ENCODE measurements at regions not wholly inside any gene's neighbourhood (a gene's known extent, or its start where the extent isn't known, plus 50 kb on each side); places are given as distances from the start of the nearest gene placed in this dataset.

GRCh38 chr4:187362937-187363857, 632.4 kb upstream of the ZFP42 start:
- Mint-ChIP-seq H3K4me1 (no peaks in the 10 kb centered on the region), H3K4me3 (no peak overlapping the region), H3K36me3 (no peaks in the 10 kb centered on the region), H3K9me3 (peaks cover 3 to 14% (median 7%) of the 10 kb centered on the region in 8 donors), H3K27ac (no peak overlapping the region), H3K27me3 (no peaks in the 10 kb centered on the region)
- Histone ChIP-seq H3K27ac (ENCODE audit: low read depth, low read length) (no peak overlapping the region), H3K9me3 (ENCODE audit: control insufficient read depth in 1 of 2, low read length in 2 of 2) (no peaks in the 10 kb centered on the region), H3K36me3 (ENCODE audit: insufficient read depth, low read length) (no peaks in the 10 kb centered on the region), H3K4me1 (ENCODE audit: insufficient read depth, low read length) (no peaks in the 10 kb centered on the region), H3K27me3 (ENCODE audit: insufficient read depth, low read length) (no peaks in the 10 kb centered on the region), H3K4me3 (ENCODE audit: low read length in 2 of 2) (no peak overlapping the region)
- ChIA-PET POLR2A (ENCODE audit: partially characterized antibody) (no interaction called here), CTCF (ENCODE audit: partially characterized antibody) (no interaction called here)
- DNase-seq = no peak
- intact Hi-C loops (cut with micrococcal nuclease) = no loop called here

DNA sequence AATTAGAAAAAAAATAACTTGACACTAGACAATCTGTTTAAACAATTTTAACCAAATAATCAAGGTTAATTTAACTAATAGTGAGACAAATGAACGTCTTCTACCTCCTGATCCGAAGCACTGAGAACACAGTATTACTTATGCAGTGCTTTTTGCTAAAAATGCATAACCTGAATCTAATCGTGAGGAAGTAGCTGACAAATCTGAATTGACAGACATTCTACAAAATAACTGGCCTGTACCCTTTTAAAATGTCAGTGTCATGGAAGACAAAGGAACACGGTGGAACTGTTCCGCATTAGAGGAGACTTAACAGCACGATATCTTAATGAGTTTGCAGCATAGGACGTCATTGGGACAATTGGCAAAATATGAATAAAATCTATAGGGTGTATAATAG, 631.2 kb upstream of the ZFP42 start:
- POLR2A ChIA-PET (ENCODE audit: partially characterized antibody) = no interaction called here
- H3K27ac ChIP-seq (ENCODE audit: low read depth, low read length) = no peak overlapping the region
- H3K4me3 ChIP-seq (ENCODE audit: low read length in 2 of 2) = no peak overlapping the region
- H3K4me1 Mint-ChIP-seq = no peaks in the 10 kb centered on the region
- H3K36me3 ChIP-seq (ENCODE audit: insufficient read depth, low read length) = no peaks in the 10 kb centered on the region
- H3K36me3 Mint-ChIP-seq = no peaks in the 10 kb centered on the region
- no peak overlapping the region for H3K4me3 Mint-ChIP-seq
- no peaks in the 10 kb centered on the region for H3K27me3 ChIP-seq (ENCODE audit: insufficient read depth, low read length)
- intact Hi-C loops (cut with micrococcal nuclease) = no loop called here
- no peaks in the 10 kb centered on the region for H3K27me3 Mint-ChIP-seq
- no peaks in the 10 kb centered on the region for H3K9me3 ChIP-seq (ENCODE audit: control insufficient read depth in 1 of 2, low read length in 2 of 2)
- no peaks in the 10 kb centered on the region for H3K4me1 ChIP-seq (ENCODE audit: insufficient read depth, low read length)
- no peak overlapping the region for H3K27ac Mint-ChIP-seq
- peaks cover 0 to 15% (median 9%) of the 10 kb centered on the region in 8 donors for H3K9me3 Mint-ChIP-seq
- no peak for DNase-seq
- CTCF ChIA-PET (ENCODE audit: partially characterized antibody) = no interaction called here

DNA sequence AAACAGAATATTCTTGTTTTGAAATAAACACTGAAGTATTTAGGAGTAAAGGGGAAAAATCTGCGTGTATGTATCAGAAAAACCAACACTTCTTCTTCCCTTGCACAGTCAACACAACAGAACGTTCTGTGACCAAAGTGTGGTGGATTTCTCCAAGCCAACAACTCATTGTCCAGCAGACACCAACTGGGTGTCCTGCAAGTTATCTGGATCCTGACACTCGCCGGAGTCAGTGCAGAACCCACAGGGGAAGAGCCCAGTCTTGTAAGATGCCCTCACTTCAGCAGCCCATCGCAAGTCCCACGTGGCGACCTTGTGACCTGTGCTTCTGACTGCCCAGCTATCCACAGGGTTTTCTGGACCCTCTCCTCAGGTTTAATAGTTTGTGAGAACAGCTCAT, 630.7 kb upstream of the ZFP42 start:
- Mint-ChIP-seq H3K4me1 (no peaks in the 10 kb centered on the region), H3K4me3 (no peak overlapping the region), H3K27me3 (no peaks in the 10 kb centered on the region), H3K27ac (no peak overlapping the region), H3K36me3 (no peaks in the 10 kb centered on the region), H3K9me3 (peaks cover 0 to 15% (median 9%) of the 10 kb centered on the region in 8 donors)
- DNase-seq = no peak
- H3K4me1 ChIP-seq (ENCODE audit: insufficient read depth, low read length) = no peaks in the 10 kb centered on the region
- no peaks in the 10 kb centered on the region for H3K36me3 ChIP-seq (ENCODE audit: insufficient read depth, low read length)
- intact Hi-C loops (cut with micrococcal nuclease) = no loop called here
- no peak overlapping the region for H3K27ac ChIP-seq (ENCODE audit: low read depth, low read length)
- no peak overlapping the region for H3K4me3 ChIP-seq (ENCODE audit: low read length in 2 of 2)
- CTCF ChIA-PET (ENCODE audit: partially characterized antibody) = no interaction called here
- POLR2A ChIA-PET (ENCODE audit: partially characterized antibody) = no interaction called here
- no peaks in the 10 kb centered on the region for H3K27me3 ChIP-seq (ENCODE audit: insufficient read depth, low read length)
- H3K9me3 ChIP-seq (ENCODE audit: control insufficient read depth in 1 of 2, low read length in 2 of 2) = no peaks in the 10 kb centered on the region

- Histone ChIP-seq H3K36me3 (ENCODE audit: insufficient read depth, low read length) (no peaks in the 10 kb centered on the region), H3K27ac (ENCODE audit: low read depth, low read length) (no peak overlapping the region), H3K9me3 (ENCODE audit: control insufficient read depth in 1 of 2, low read length in 2 of 2) (no peaks in the 10 kb centered on the region), H3K4me3 (ENCODE audit: low read length in 2 of 2) (no peak overlapping the region), H3K4me1 (ENCODE audit: insufficient read depth, low read length) (no peaks in the 10 kb centered on the region), H3K27me3 (ENCODE audit: insufficient read depth, low read length) (no peaks in the 10 kb centered on the region)
- Mint-ChIP-seq H3K27ac (no peak overlapping the region), H3K27me3 (no peaks in the 10 kb centered on the region), H3K9me3 (peaks cover 0 to 15% (median 6%) of the 10 kb centered on the region in 8 donors), H3K36me3 (no peaks in the 10 kb centered on the region), H3K4me3 (no peak overlapping the region), H3K4me1 (no peaks in the 10 kb centered on the region)
- CTCF ChIA-PET (ENCODE audit: partially characterized antibody) = no interaction called here
- POLR2A ChIA-PET (ENCODE audit: partially characterized antibody) = no interaction called here
- intact Hi-C loops (cut with micrococcal nuclease) = no loop called here
- DNase-seq = no peak
These were observed 629.0 kb upstream of the ZFP42 start for GRCh38 chr4:187366530-187366929.

DNA sequence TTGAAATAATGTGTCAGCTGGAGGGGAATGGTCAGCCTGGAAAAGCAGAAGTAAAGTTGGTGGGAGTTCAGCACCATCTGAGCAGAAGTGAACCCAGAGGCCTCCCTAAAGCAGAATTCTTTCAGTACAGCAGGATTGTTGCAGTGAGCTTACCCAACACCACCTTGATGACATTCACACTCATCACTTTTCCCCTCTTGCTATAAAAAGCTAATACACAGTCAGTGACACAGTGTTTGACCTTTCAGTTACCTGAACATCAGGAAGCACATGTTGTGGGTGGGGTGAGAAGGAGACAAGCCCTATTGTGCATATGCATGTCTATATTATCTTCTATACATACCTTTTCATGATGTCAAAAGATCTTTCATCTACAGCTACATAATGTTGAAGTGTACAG, 624.7 kb upstream of the ZFP42 start:
- Mint-ChIP-seq H3K4me1 (no peaks in the 10 kb centered on the region), H3K27ac (no peak overlapping the region), H3K4me3 (no peak overlapping the region), H3K27me3 (no peaks in the 10 kb centered on the region), H3K36me3 (no peaks in the 10 kb centered on the region), H3K9me3 (peaks cover 4 to 20% (median 10%) of the 10 kb centered on the region in 8 donors)
- H3K4me1 ChIP-seq (ENCODE audit: insufficient read depth, low read length) = no peaks in the 10 kb centered on the region
- intact Hi-C loops (cut with micrococcal nuclease) = no loop called here
- no peaks in the 10 kb centered on the region for H3K36me3 ChIP-seq (ENCODE audit: insufficient read depth, low read length)
- H3K9me3 ChIP-seq (ENCODE audit: control insufficient read depth in 1 of 2, low read length in 2 of 2) = peaks cover 0 to 2% of the 10 kb centered on the region in 2 donors
- DNase-seq = no peak
- ChIA-PET POLR2A (ENCODE audit: partially characterized antibody) (no interaction called here), CTCF (ENCODE audit: partially characterized antibody) (no interaction called here)
- no peak overlapping the region for H3K4me3 ChIP-seq (ENCODE audit: low read length in 2 of 2)
- no peak overlapping the region for H3K27ac ChIP-seq (ENCODE audit: low read depth, low read length)
- H3K27me3 ChIP-seq (ENCODE audit: insufficient read depth, low read length) = no peaks in the 10 kb centered on the region

DNA sequence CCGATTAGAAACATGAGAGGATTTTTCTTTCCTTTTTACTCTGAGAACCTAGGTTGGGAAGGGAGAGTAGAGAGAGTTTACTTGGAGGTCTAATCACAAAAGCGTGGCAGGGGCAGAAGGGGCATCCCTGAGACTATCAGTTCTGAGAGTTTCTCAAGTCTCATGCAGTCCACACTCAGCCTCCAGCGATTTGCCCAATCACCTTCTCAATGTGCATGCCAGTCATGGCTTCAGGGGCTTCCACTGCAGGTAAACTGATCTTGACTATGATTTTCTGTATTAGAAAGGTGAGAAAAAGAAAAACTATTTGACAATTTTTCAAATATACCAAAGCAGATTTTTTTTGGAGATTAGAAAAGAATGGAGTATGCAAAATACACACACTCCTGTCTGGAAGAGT, 617.1 kb upstream of the ZFP42 start:
- H3K27ac Mint-ChIP-seq = no peak overlapping the region
- no peak overlapping the region for H3K4me3 Mint-ChIP-seq
- intact Hi-C loops (cut with micrococcal nuclease) = no loop called here
- H3K9me3 ChIP-seq (ENCODE audit: control insufficient read depth in 1 of 2, low read length in 2 of 2) = no peaks in the 10 kb centered on the region
- no peaks in the 10 kb centered on the region for H3K4me1 ChIP-seq (ENCODE audit: insufficient read depth, low read length)
- no peaks in the 10 kb centered on the region for H3K27me3 Mint-ChIP-seq
- CTCF ChIA-PET (ENCODE audit: partially characterized antibody) = no interaction called here
- H3K27me3 ChIP-seq (ENCODE audit: insufficient read depth, low read length) = no peaks in the 10 kb centered on the region
- H3K4me1 Mint-ChIP-seq = no peaks in the 10 kb centered on the region
- no peak for DNase-seq
- POLR2A ChIA-PET (ENCODE audit: partially characterized antibody) = no interaction called here
- H3K9me3 Mint-ChIP-seq = peaks cover 3 to 29% (median 9%) of the 10 kb centered on the region in 8 donors
- H3K36me3 ChIP-seq (ENCODE audit: insufficient read depth, low read length) = no peaks in the 10 kb centered on the region
- H3K27ac ChIP-seq (ENCODE audit: low read depth, low read length) = no peak overlapping the region
- H3K4me3 ChIP-seq (ENCODE audit: low read length in 2 of 2) = no peak overlapping the region
- no peaks in the 10 kb centered on the region for H3K36me3 Mint-ChIP-seq

DNA sequence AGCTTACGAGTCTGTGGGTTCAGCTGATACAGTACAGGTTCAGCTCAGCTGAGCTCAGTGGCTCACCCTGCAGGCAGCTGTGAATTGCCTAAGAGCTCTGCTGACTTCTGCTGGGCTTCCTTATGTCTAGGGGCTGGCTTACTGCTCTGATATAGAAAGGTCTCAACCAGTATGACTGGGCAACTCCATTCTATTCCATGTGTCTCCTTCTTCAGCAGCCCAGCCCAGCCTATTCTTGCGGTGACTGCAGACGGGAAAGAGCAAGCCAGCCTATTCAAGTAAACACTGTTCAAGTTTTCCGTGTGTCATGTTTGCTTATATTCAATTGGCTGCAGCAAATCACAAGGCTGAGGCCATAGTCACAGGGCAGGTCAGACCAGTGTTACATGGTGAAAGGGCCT, 615.4 kb upstream of the ZFP42 start:
- no peaks in the 10 kb centered on the region for H3K9me3 ChIP-seq (ENCODE audit: control insufficient read depth in 1 of 2, low read length in 2 of 2)
- no peaks in the 10 kb centered on the region for H3K27me3 ChIP-seq (ENCODE audit: insufficient read depth, low read length)
- POLR2A ChIA-PET (ENCODE audit: partially characterized antibody) = no interaction called here
- Mint-ChIP-seq H3K36me3 (no peaks in the 10 kb centered on the region), H3K4me3 (no peak overlapping the region), H3K27me3 (no peaks in the 10 kb centered on the region), H3K9me3 (peaks cover 0 to 27% (median 6%) of the 10 kb centered on the region in 8 donors), H3K4me1 (no peaks in the 10 kb centered on the region), H3K27ac (no peak overlapping the region)
- CTCF ChIA-PET (ENCODE audit: partially characterized antibody) = no interaction called here
- H3K4me3 ChIP-seq (ENCODE audit: low read length in 2 of 2) = no peak overlapping the region
- no peak for DNase-seq
- intact Hi-C loops (cut with micrococcal nuclease) = no loop called here
- no peaks in the 10 kb centered on the region for H3K4me1 ChIP-seq (ENCODE audit: insufficient read depth, low read length)
- no peak overlapping the region for H3K27ac ChIP-seq (ENCODE audit: low read depth, low read length)
- no peaks in the 10 kb centered on the region for H3K36me3 ChIP-seq (ENCODE audit: insufficient read depth, low read length)

Measured in CD4-positive, alpha-beta memory T cell (primary cell).